Keratinocyte (primary cell): ENCODE measurements at regions not wholly inside any gene's neighbourhood (a gene's known extent, or its start where the extent isn't known, plus 50 kb on each side); places are given as distances from the start of the nearest gene placed in this dataset.

ENCODE experiments used
- EZH2 ChIP-seq: IDR thresholded peaks from one replicate; pipeline ENCODE4 v1.6.1; 2012; ENCODE audit warnings: inconsistent platforms, mild to moderate bottlenecking, low read length, moderate library complexity
- TF ChIP-seq, protein P1 (sequence below), 3 experiments: IDR thresholded peaks in 1 of 3; conservative IDR thresholded peaks in 1 of 3; optimal IDR thresholded peaks in 1 of 3; 2 replicates in 2 of 3; 3 replicates in 1 of 3; pipeline versions ENCODE3 to v1.5.1; 2011; ENCODE audit warnings: low read length in 3 of 3, mild to moderate bottlenecking in 3 of 3, moderate library complexity in 2 of 3, control low read depth in 1 of 3, inconsistent platforms in 1 of 3; ENCODE audit not compliant: insufficient read depth in 2 of 3; ENCODE audit errors: extremely low read depth in 1 of 3

DNA sequence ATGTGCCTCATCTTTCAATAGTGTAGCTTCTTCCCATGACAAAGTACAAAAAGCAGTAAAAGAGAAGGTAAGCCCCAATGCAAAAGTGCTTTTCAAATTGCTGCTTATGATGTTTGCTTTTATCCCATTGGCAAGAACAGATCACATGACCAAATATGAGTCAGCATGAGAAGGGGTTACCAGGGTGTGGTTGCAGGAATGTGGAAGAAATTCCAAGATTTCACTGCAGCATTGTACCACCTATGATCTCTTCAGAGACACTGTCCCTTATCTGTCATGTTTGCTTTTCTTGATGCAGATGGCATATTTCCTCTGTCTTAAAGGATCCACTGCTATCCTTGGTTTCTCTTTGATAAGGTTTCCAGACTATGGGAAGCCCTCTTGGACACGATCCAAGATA lies 1006.9 kb upstream of the PRMT6 start:
- TF ChIP-seq, protein P1, sequence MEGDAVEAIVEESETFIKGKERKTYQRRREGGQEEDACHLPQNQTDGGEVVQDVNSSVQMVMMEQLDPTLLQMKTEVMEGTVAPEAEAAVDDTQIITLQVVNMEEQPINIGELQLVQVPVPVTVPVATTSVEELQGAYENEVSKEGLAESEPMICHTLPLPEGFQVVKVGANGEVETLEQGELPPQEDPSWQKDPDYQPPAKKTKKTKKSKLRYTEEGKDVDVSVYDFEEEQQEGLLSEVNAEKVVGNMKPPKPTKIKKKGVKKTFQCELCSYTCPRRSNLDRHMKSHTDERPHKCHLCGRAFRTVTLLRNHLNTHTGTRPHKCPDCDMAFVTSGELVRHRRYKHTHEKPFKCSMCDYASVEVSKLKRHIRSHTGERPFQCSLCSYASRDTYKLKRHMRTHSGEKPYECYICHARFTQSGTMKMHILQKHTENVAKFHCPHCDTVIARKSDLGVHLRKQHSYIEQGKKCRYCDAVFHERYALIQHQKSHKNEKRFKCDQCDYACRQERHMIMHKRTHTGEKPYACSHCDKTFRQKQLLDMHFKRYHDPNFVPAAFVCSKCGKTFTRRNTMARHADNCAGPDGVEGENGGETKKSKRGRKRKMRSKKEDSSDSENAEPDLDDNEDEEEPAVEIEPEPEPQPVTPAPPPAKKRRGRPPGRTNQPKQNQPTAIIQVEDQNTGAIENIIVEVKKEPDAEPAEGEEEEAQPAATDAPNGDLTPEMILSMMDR (optimal IDR thresholded peaks at IDR 0.05 in 1 of 3, IDR thresholded peaks at IDR 0.05 in 1 of 3, conservative IDR thresholded peaks at IDR 0.05 in 1 of 3; ENCODE audit: extremely low read depth in 1 of 3, insufficient read depth in 2 of 3, low read length in 3 of 3), result no peak
- no peak for TF ChIP-seq EZH2
